ENCODE measurements at regions not wholly inside any gene's neighbourhood (a gene's known extent, or its start where the extent isn't known, plus 50 kb on each side); places are given as distances from the start of the nearest gene placed in this dataset.

- TF ChIP-seq, protein P1, sequence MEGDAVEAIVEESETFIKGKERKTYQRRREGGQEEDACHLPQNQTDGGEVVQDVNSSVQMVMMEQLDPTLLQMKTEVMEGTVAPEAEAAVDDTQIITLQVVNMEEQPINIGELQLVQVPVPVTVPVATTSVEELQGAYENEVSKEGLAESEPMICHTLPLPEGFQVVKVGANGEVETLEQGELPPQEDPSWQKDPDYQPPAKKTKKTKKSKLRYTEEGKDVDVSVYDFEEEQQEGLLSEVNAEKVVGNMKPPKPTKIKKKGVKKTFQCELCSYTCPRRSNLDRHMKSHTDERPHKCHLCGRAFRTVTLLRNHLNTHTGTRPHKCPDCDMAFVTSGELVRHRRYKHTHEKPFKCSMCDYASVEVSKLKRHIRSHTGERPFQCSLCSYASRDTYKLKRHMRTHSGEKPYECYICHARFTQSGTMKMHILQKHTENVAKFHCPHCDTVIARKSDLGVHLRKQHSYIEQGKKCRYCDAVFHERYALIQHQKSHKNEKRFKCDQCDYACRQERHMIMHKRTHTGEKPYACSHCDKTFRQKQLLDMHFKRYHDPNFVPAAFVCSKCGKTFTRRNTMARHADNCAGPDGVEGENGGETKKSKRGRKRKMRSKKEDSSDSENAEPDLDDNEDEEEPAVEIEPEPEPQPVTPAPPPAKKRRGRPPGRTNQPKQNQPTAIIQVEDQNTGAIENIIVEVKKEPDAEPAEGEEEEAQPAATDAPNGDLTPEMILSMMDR (IDR thresholded peaks at IDR 0.05; ENCODE audit: low read length), result no peak
- no peak for TF ChIP-seq EZH2 (IDR thresholded peaks at IDR 0.05; ENCODE audit: borderline replicate concordance, low read length)
These were observed 472.6 kb downstream of the BUD13 start for GRCh38 chr11:116300232-116300631.

Measured in OCI-LY1 (cell line).